ENCODE measurements at regions not wholly inside any gene's neighbourhood (a gene's known extent, or its start where the extent isn't known, plus 50 kb on each side); places are given as distances from the start of the nearest gene placed in this dataset.

- Histone ChIP-seq H2AK5ac (ENCODE audit: insufficient read length, low read length) (no peak overlapping the region), H2BK20ac (ENCODE audit: low read depth, low read length, poor library complexity, severe bottlenecking) (no peak overlapping the region), H3K27ac (ENCODE audit: insufficient read length, low read depth, low read length) (peak overlapping the region; percentile 34), H2AFZ (ENCODE audit: low read length) (peak overlapping the region; percentile 1), H2BK12ac (ENCODE audit: insufficient read length, low read depth, low read length) (no peak overlapping the region), H2BK15ac (ENCODE audit: low read depth, low read length) (no peak overlapping the region), H3K9me3 (ENCODE audit: control insufficient read depth, low read depth, low read length) (no peaks in the 10 kb centered on the region), H4K8ac (replicated peaks; ENCODE audit: insufficient read length, low read depth, low read length) (no peak overlapping the region), H3K4ac (ENCODE audit: low read depth, low read length) (no peak overlapping the region), H4K5ac (ENCODE audit: insufficient read length, low read depth, low read length) (no peak overlapping the region), H4K91ac (ENCODE audit: insufficient read length, low read depth, low read length) (no peak overlapping the region), H3K56ac (ENCODE audit: insufficient read length, low read depth, low read length) (no peak overlapping the region), H3T11ph (ENCODE audit: low read length) (no peak overlapping the region), H3K18ac (ENCODE audit: insufficient read length, low read depth, low read length) (no peak overlapping the region), H3K4me1 (ENCODE audit: insufficient read depth, low read length) (peaks cover 10% of the 10 kb centered on the region; the same call in 1 of the 2 replicates), H2BK5ac (ENCODE audit: insufficient read length, low read length) (no peak overlapping the region), H3K23ac (ENCODE audit: insufficient read length, low read depth, low read length) (no peak overlapping the region), H3K27me3 (ENCODE audit: insufficient read depth, low read length) (no peaks in the 10 kb centered on the region), H3K79me2 (ENCODE audit: insufficient read depth, low read length) (no peaks in the 10 kb centered on the region), H3K4me2 (ENCODE audit: insufficient read depth, insufficient read length, low read length) (no peak overlapping the region), H3K14ac (ENCODE audit: insufficient read depth, low read length) (no peak overlapping the region), H2BK120ac (ENCODE audit: low read depth, low read length, poor library complexity, severe bottlenecking) (no peak overlapping the region), H3K23me2 (ENCODE audit: insufficient read length, low read depth, low read length, poor library complexity, severe bottlenecking) (no peaks in the 10 kb centered on the region), H4K20me1 (ENCODE audit: control insufficient read depth, insufficient read depth, insufficient read length) (no peaks in the 10 kb centered on the region), H3K79me1 (ENCODE audit: insufficient read depth, low read depth, low read length, poor library complexity, severe bottlenecking) (no peaks in the 10 kb centered on the region), H3K9ac (ENCODE audit: extremely low read depth, insufficient read length, low read length) (no peak overlapping the region)
- no peaks in the 10 kb centered on the region; a peak in 1 of 7 replicates for H3K36me3 Mint-ChIP-seq (ENCODE audit: insufficient read depth in 1 of 3, low read depth in 3 of 3)
- H3K4me3 Mint-ChIP-seq = no peak overlapping the region; a peak in 1 of 5 replicates
- no CpG with 5 or more reads among the region's 3 CpGs for WGBS (ENCODE audit: extremely low coverage, insufficient read length, low lambda C conversion rate)
- no peaks in the 10 kb centered on the region for H3K27me3 Mint-ChIP-seq (ENCODE audit: low read depth)
- peaks cover 30 to 32% of the 10 kb centered on the region in 2 experiments for H3K4me1 Mint-ChIP-seq
- peak overlapping the region; percentile 4 to 96 (median 85); a peak in 4 of 7 replicates for H3K27ac Mint-ChIP-seq
- H3K9me3 Mint-ChIP-seq = no peaks in the 10 kb centered on the region
- TF ChIP-seq, protein P1, sequence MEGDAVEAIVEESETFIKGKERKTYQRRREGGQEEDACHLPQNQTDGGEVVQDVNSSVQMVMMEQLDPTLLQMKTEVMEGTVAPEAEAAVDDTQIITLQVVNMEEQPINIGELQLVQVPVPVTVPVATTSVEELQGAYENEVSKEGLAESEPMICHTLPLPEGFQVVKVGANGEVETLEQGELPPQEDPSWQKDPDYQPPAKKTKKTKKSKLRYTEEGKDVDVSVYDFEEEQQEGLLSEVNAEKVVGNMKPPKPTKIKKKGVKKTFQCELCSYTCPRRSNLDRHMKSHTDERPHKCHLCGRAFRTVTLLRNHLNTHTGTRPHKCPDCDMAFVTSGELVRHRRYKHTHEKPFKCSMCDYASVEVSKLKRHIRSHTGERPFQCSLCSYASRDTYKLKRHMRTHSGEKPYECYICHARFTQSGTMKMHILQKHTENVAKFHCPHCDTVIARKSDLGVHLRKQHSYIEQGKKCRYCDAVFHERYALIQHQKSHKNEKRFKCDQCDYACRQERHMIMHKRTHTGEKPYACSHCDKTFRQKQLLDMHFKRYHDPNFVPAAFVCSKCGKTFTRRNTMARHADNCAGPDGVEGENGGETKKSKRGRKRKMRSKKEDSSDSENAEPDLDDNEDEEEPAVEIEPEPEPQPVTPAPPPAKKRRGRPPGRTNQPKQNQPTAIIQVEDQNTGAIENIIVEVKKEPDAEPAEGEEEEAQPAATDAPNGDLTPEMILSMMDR (conservative IDR thresholded peaks at IDR 0.05) = no peak
- DNase-seq = peak; percentile 28
These were observed 56.9 kb upstream of the NRIP1 start for GRCh38 chr21:15121655-15122120.
